HG03469 (cell line): ENCODE measurements at regions not wholly inside any gene's neighbourhood (a gene's known extent, or its start where the extent isn't known, plus 50 kb on each side); places are given as distances from the start of the nearest gene placed in this dataset.

Experiments
- ATAC-seq: cut with Tn5 transposase; IDR thresholded peaks from one replicate; pipeline ENCODE4 v1.9.1; 2021; ENCODE audit warnings: mild to moderate bottlenecking, moderate library complexity, moderate number of reproducible peaks; ENCODE audit not compliant: unreplicated experiment

DNA sequence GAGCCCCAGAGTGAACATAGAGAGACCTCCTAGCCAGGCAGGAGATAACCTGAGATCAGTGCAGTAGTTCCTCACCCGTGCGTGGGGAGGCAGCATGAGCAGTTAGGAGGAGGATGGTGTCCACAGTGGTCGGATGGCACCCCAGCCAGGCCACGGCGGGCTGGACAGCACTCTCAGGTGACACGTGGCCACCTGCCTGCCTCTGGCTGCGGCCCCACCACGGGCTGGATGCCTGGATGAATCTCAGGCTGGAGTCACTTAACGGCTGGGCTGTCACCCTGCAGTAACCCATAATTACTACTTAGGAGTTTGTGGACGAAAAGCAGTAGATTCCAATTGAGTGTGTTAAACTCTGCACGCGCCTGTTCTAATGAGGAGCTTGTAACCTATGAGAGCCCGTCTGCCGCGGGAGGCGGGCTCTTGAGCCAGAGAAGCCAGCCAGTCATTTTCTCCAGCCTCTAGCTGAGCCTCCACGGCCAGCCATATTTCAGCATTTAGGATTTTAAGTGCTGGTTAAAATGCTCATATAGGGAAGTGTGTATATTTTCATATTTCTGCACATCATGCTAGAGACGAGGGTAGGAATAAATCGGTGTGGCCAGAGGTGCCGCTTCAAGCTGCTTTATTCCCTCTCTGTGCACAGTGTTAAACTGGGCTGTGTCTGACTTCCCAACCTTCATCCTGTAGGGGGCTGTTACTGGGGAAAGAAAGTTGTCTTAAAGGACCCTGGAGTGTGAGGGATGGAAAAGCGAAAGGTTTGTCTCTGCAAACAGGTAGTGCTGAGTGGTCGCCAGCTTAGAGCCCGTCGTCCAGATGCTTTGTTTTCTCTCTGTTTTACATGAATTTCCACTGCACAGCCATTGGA, 144.0 kb downstream of the GLI2 start:
- no peak for ATAC-seq

DNA sequence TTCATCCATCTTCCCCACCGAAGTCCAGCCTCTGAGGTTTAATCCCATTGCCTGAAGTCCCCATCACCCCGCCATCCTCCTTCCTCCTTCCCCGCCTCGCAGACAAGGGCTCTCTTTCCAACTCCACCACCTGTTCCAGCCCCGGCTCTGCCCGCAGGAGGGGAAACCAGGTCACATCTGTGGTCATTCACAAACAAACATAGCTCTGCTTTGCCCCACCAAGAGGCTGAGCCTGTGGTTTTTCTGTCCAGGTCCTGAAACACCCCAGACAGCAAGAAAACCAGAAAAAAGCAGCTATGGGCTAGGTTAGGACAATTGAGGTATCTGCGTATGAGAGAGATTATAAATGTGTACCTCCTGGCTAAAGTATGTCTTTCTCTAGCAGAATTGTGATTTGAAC, 144.7 kb downstream of the GLI2 start:
- no peak for ATAC-seq

GRCh38 chr2:120881981-120882788, 146.5 kb downstream of the GLI2 start:
- ATAC-seq: no peak

GRCh38 chr2:120883607-120884440, 148.2 kb downstream of the GLI2 start:
- ATAC-seq: no peak

- no peak for ATAC-seq
Observed at GRCh38 chr2:120884472-120885290, 149.0 kb downstream of the GLI2 start.

DNA sequence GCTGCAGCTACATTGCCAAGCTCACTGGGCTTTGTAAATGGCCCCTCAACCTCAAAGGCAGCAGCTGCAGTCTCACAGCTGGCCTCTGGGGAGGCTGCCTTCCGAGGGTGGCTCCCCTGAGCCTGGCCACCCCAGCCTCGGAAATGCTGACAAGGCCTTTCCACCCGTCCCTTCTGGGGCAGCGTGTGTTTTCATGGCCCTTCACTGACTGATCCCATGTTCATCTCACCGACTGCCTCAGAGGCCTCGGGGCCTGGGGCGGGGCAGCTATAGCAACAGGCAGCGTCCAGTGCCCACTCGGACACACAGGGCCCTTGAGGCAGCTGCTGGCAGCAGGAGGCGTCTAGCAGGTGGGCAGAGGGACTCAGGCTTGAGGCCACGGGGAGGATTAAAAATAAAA, 149.7 kb downstream of the GLI2 start:
- ATAC-seq: no peak

DNA sequence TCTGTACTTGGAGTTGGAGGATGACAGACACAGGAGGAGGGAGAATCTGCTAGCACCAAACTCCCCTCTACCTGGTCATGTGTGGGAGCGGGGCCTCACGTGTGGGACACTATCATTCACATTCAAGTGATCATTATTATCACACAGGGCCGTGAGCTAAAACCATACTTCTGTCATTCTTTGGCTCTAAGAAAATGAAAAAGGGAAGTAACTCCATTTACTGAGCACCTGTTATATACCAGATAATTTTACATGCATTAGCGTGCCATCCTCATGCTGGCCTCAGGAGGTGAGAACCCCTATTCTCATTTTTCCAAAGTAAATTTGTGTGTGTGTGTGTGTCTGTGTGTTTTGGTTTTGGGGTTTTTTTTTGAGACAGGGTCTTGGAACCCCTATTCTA, 150.1 kb downstream of the GLI2 start:
- no peak for ATAC-seq

- ATAC-seq: no peak
Observed at GRCh38 chr2:120886534-120887319, 151.1 kb downstream of the GLI2 start.

DNA sequence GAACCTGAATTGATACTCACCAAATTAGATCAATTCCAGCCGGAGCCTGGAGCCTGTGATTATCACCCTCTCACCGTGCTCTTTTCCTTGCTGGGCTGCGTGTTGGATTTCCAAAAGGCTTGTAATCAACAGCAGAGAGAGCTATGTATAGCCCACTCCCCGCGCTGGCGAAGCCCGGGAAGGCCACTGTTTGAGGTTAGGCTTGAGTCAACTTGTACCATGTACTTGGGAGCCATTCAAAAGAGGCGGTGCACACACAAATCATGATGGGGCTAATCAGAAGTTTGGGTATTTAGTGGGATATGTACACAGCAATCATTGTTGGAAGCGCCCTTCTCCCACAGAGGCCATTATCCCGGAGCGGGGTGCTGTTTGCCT, 151.6 kb downstream of the GLI2 start:
- no peak for ATAC-seq

DNA sequence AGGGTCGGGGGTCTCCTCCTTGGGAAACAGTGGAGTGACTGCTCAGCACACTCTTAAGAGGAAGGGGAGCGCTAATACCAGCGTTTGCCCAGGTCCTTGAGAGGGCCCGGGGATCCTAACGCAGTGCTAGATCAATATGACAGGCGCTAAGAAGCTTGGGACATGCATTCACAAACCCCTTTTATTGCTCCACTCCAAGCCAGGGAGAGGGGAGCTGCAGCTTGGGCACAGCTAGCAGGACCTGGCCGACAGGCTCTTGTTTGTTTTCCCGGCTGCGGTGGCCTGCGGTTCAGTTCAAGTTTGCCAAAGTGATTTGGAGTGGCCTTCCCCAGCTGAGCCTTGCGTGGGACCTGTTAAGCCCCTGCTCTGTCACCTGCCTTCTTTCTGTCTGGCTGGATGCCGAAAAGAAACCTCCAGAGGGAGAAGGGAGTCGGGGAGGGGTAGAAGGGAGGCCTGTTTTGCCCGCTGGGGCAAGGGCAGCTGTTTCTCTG, 152.1 kb downstream of the GLI2 start:
- ATAC-seq: no peak

DNA sequence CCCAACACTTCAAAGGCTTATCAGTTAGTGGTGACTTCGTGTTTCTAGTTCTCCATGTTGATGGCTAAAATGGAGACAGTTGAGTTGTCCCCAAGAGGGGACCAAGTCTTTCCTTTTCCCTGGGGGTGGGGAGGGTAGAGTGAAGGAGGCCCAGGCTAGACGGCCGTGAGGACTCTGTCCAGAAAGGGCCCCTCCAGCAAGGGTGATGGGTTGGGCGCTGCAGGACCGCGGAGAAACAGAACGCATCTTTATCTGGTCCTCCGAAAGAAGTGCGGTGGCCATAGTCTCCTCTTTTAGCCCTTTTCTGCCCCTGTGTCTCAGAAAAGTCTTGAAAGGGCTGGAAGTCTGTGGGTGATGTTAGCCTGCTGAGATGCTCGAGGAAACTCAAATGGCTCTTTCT, 153.2 kb downstream of the GLI2 start:
- ATAC-seq: no peak

DNA sequence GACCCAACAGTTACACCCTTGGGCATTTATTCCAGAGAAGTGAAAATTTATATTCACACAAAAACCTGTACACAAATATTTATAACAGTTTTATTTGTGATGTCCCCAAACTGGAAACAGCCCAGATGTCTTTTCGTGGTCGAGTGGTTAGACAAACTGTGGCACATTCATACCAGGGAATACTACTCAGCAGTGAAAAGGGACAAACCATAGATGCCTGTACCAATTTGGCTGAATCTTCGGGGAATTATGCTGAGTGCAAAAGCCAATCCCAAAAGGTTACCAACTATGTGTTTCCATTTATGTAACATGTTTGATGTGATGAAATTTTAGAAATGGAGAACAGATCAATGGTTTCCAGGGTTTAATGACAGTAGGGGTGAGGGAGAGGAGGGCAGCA, 154.3 kb downstream of the GLI2 start:
- ATAC-seq: no peak

DNA sequence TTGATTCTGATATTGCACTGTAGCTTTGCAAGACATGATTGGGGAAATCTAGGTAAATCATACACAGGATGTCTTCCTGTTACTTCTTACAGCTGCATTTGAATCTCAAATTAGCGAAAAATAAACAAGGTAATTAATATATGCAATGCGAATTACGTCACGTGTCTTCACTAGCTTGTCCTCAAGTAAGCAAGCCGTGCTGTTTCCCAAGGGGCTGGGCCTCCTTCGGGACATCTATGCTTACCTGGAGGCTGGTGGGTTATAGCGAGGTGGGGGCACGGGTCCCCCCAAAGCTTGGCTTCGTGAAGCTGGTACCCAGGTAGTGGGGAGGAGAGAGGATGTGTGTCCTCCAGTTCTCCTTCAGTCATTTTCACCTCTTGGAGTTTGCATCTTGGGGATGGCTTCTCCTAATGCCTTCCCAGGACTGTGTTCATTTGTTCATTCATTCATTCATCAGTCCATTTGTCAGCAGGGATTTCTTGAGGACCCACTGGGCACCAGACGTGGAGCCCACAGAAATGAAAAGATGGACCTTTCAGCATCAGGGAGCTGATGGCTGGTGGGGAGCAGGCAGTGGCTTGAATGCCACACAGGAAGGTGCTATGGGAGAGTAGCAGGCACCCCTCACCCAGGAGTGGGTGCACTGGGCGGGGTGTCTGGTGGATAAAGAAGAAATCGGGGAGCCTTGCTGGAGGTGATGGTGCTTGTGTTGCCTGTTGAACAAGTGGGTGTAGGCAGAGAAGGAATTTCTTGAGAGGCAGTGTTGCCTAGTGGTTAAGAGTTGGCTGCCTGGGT, 155.1 kb downstream of the GLI2 start:
- ATAC-seq: no peak

DNA sequence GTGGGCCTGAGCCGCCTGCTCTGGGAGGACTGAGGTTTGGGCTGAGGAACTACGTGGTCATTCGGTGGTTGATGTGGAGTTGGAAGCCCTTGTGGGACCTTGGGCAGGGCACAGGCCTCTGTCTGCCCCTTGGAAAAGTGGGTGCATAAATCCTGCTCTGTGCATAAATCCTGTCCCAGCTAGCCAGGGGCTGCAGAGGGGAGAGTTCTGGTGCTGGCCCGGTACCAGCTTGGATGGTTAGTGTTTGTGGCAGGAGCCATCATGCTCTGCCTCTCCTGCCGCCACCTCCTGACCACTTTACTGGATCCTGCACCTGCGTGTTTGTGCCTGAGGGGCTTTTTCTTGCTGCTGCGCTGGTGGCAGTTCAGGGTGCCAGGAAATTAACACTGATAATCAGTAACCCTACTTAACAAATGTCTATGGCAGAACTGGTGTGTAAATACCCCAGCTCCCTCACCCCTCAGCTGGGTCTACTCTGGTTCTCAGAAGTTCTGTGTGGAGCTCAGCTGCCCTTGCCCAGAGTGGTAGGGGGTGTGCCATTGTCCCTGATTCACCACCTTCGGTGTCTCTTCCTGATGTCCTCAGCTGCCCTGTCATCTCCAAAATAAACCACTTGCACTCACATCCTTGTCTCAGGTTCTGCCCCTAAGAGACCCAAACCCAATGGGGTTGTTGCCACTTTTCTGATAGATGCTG, 156.8 kb downstream of the GLI2 start:
- ATAC-seq: no peak

GRCh38 chr2:120892967-120893667, 157.4 kb downstream of the GLI2 start:
- ATAC-seq: no peak

GRCh38 chr2:120893811-120894584, 158.3 kb downstream of the GLI2 start:
- ATAC-seq: no peak

GRCh38 chr2:120894966-120895365, 159.3 kb downstream of the GLI2 start:
- no peak for ATAC-seq
